ENCODE measurements at regions not wholly inside any gene's neighbourhood (a gene's known extent, or its start where the extent isn't known, plus 50 kb on each side); places are given as distances from the start of the nearest gene placed in this dataset.

GRCh38 chr7:25279705-25280104, 51.4 kb upstream of the NPVF start:
- DNase-seq: no peak
- intact Hi-C loops (cut with DNase I): no loop called here
- ATAC-seq: no peak

- intact Hi-C loops (cut with DNase I): no loop called here
- no peak for ATAC-seq
- DNase-seq: no peak
Measured at GRCh38 chr7:25280181-25280580, 51.9 kb upstream of the NPVF start.

GRCh38 chr7:25282194-25282593, 53.9 kb upstream of the NPVF start:
- ATAC-seq (no peak), DNase-seq (no peak)
- intact Hi-C loops (cut with DNase I): no loop called here

- ATAC-seq (no peak), DNase-seq (no peak)
- intact Hi-C loops (cut with DNase I): no loop called here
Measured at GRCh38 chr7:25286756-25287155, 58.5 kb upstream of the NPVF start.

GRCh38 chr7:25287291-25287690, 59.0 kb upstream of the NPVF start:
- DNase-seq: no peak
- ATAC-seq: no peak
- intact Hi-C loops (cut with DNase I): no loop called here

GRCh38 chr7:25288556-25289307, 60.4 kb upstream of the NPVF start:
- intact Hi-C loops (cut with DNase I): no loop called here
- DNase-seq: no peak
- peak; percentile 83 to 96 for ATAC-seq

- intact Hi-C loops (cut with DNase I): no loop called here
- ATAC-seq (peak in 1 of 2 donors; percentile 90), DNase-seq (no peak)
Measured at GRCh38 chr7:25289518-25289917, 61.2 kb upstream of the NPVF start.

- DNase-seq: no peak
- ATAC-seq: no peak
- intact Hi-C loops (cut with DNase I): no loop called here
Measured at GRCh38 chr7:25294624-25295023, 66.3 kb upstream of the NPVF start.

- intact Hi-C loops (cut with DNase I): no loop called here
- ATAC-seq (no peak), DNase-seq (no peak)
Measured at GRCh38 chr7:25295387-25295786, 67.1 kb upstream of the NPVF start.

- no peak for ATAC-seq
- no peak for DNase-seq
- intact Hi-C loops (cut with DNase I): no loop called here
Measured at GRCh38 chr7:25296086-25296485, 67.8 kb upstream of the NPVF start.

GRCh38 chr7:25297278-25297677, 69.0 kb upstream of the NPVF start:
- DNase-seq (no peak), ATAC-seq (no peak)
- intact Hi-C loops (cut with DNase I): no loop called here

- intact Hi-C loops (cut with DNase I): no loop called here
- DNase-seq (no peak), ATAC-seq (peak; percentile 34 to 41)
Measured at GRCh38 chr7:25303281-25304181, 75.2 kb upstream of the NPVF start.

- no peak for ATAC-seq
- no peak for DNase-seq
- intact Hi-C loops (cut with DNase I): no loop called here
Measured at GRCh38 chr7:25304691-25305090, 76.4 kb upstream of the NPVF start.

- no peak for DNase-seq
- ATAC-seq: peak in 1 of 2 donors; percentile 54
- intact Hi-C loops (cut with DNase I): no loop called here
Measured at GRCh38 chr7:25305831-25306230, 77.5 kb upstream of the NPVF start.

- intact Hi-C loops (cut with DNase I): no loop called here
- DNase-seq: no peak
Measured at GRCh38 chr7:25307624-25308023, 79.3 kb upstream of the NPVF start.

GRCh38 chr7:25308246-25308645, 80.0 kb upstream of the NPVF start:
- intact Hi-C loops (cut with DNase I): no loop called here
- DNase-seq (no peak), ATAC-seq (peak in 1 of 2 donors; percentile 46)

More at GRCh38 chr7:25307624-25308023, 79.3 kb upstream of the NPVF start:
- ATAC-seq: no peak

- no peak for ATAC-seq
- no peak for DNase-seq
- intact Hi-C loops (cut with DNase I): no loop called here
Measured at GRCh38 chr7:25308906-25309705, 80.8 kb upstream of the NPVF start.

GRCh38 chr7:25310896-25311295, 82.6 kb upstream of the NPVF start:
- no peak for DNase-seq

GRCh38 chr7:25311346-25311745, 83.1 kb upstream of the NPVF start:
- DNase-seq (no peak), ATAC-seq (peak in 1 of 2 donors; percentile 58)
- intact Hi-C loops (cut with DNase I): no loop called here

More at GRCh38 chr7:25310896-25311295, 82.6 kb upstream of the NPVF start:
- peak in 1 of 2 donors; percentile 42 for ATAC-seq
- intact Hi-C loops (cut with DNase I): no loop called here

GRCh38 chr7:25312968-25313367, 84.7 kb upstream of the NPVF start:
- intact Hi-C loops (cut with DNase I): no loop called here
- no peak for DNase-seq
- no peak for ATAC-seq

Measured in left cardiac atrium (tissue), 4 donors.